Bone marrow (tissue), 2 donors: ENCODE measurements at regions not wholly inside any gene's neighbourhood (a gene's known extent, or its start where the extent isn't known, plus 50 kb on each side); places are given as distances from the start of the nearest gene placed in this dataset.

Experiments
- DNase-seq, 2 donors: peaks; one replicate each; lab custom pipeline; 2025; lab: John Stamatoyannopoulos, UW

- no peak for DNase-seq
These were observed 233.3 kb downstream of the INSIG2 start for GRCh38 chr2:118321432-118322105.

GRCh38 chr2:118320658-118321057, 232.4 kb downstream of the INSIG2 start:
- DNase-seq: no peak

GRCh38 chr2:118320196-118320595, 231.9 kb downstream of the INSIG2 start:
- no peak for DNase-seq

GRCh38 chr2:118319271-118319684, 231.0 kb downstream of the INSIG2 start:
- DNase-seq: no peak

- DNase-seq: no peak
These were observed 227.3 kb downstream of the INSIG2 start for GRCh38 chr2:118315606-118316005.

GRCh38 chr2:118312969-118313756, 224.9 kb downstream of the INSIG2 start:
- DNase-seq: no peak

- DNase-seq: no peak
These were observed 222.6 kb downstream of the INSIG2 start for GRCh38 chr2:118310681-118311429.

GRCh38 chr2:118309946-118310680, 221.8 kb downstream of the INSIG2 start:
- DNase-seq: no peak

- no peak for DNase-seq
These were observed 221.1 kb downstream of the INSIG2 start for GRCh38 chr2:118309257-118309945.

GRCh38 chr2:118307864-118308263, 219.6 kb downstream of the INSIG2 start:
- no peak for DNase-seq

- no peak for DNase-seq
These were observed 213.0 kb downstream of the INSIG2 start for GRCh38 chr2:118301248-118301647.

GRCh38 chr2:118300832-118301231, 212.6 kb downstream of the INSIG2 start:
- DNase-seq: no peak

GRCh38 chr2:118296663-118297062, 208.4 kb downstream of the INSIG2 start:
- DNase-seq: no peak

GRCh38 chr2:118295592-118296390, 207.5 kb downstream of the INSIG2 start:
- DNase-seq: no peak

GRCh38 chr2:118294063-118294462, 205.8 kb downstream of the INSIG2 start:
- no peak for DNase-seq

- no peak for DNase-seq
These were observed 204.7 kb downstream of the INSIG2 start for GRCh38 chr2:118292991-118293390.

GRCh38 chr2:118291251-118291880, 203.1 kb downstream of the INSIG2 start:
- no peak for DNase-seq

- DNase-seq: no peak
These were observed 202.4 kb downstream of the INSIG2 start for GRCh38 chr2:118290411-118291250.

GRCh38 chr2:118279005-118279404, 190.7 kb downstream of the INSIG2 start:
- DNase-seq: no peak
